Gastroesophageal sphincter (tissue), 3 donors: ENCODE measurements at regions not wholly inside any gene's neighbourhood (a gene's known extent, or its start where the extent isn't known, plus 50 kb on each side); places are given as distances from the start of the nearest gene placed in this dataset.

Experiments used
- POLR2A ChIP-seq, 2 donors: fragments of 450-650 bp; IDR thresholded peaks; one replicate each; pipeline ENCODE4 v1.6.1; 2017; ENCODE audit warnings: antibody characterized with exemption in 2 of 2, mild to moderate bottlenecking in 2 of 2, moderate library complexity in 1 of 2
- POLR2AphosphoS5 ChIP-seq: sonication (generic); formaldehyde crosslinking; IDR thresholded peaks from one replicate; pipeline ENCODE4 v1.6.1; 2017; ENCODE audit warnings: antibody characterized with exemption
- TF ChIP-seq, protein P1 (sequence below), 4 experiments: fragments of 200-600 bp in 2 of 4; fragments of 450-650 bp in 2 of 4; sonication (generic) in 1 of 4; IDR thresholded peaks; one replicate each; pipeline ENCODE4 v1.5.1; 2017 to 2019; ENCODE audit warnings: antibody characterized with exemption in 4 of 4, mild to moderate bottlenecking in 2 of 4, moderate library complexity in 2 of 4

DNA sequence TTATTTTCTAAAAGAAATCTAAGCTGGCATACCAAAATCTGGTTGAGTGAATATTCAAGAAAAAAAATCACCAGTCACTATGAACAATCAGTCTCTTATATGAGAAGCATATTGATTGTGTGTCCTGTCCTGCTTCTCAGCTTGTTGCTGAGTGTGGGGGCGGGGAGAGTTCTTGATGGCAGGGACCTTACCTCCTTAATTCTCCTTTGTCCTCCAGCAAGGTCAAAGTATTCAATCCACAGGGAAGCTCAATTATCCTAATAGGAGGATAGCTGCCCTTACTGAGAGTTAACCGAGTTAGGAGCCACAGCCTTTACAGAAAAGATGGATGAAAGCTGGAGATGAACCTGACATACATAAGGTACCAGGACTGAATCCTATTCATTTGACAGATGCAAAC lies 154.0 kb downstream of the LY86 start:
- TF ChIP-seq, protein P1, sequence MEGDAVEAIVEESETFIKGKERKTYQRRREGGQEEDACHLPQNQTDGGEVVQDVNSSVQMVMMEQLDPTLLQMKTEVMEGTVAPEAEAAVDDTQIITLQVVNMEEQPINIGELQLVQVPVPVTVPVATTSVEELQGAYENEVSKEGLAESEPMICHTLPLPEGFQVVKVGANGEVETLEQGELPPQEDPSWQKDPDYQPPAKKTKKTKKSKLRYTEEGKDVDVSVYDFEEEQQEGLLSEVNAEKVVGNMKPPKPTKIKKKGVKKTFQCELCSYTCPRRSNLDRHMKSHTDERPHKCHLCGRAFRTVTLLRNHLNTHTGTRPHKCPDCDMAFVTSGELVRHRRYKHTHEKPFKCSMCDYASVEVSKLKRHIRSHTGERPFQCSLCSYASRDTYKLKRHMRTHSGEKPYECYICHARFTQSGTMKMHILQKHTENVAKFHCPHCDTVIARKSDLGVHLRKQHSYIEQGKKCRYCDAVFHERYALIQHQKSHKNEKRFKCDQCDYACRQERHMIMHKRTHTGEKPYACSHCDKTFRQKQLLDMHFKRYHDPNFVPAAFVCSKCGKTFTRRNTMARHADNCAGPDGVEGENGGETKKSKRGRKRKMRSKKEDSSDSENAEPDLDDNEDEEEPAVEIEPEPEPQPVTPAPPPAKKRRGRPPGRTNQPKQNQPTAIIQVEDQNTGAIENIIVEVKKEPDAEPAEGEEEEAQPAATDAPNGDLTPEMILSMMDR (IDR thresholded peaks at IDR 0.05): no peak
- TF ChIP-seq POLR2A (IDR thresholded peaks at IDR 0.05) (no peak), POLR2AphosphoS5 (no peak)
